Cerebellar cortex (tissue), 1 donor: ENCODE measurements at regions not wholly inside any gene's neighbourhood (a gene's known extent, or its start where the extent isn't known, plus 50 kb on each side); places are given as distances from the start of the nearest gene placed in this dataset.

Experiments
- DNase-seq: peaks from one replicate; pipeline ENCODE4 v3.0.0-alpha.2; 2015; ENCODE audit warnings: low spot score

- DNase-seq: no peak
These were observed 515.2 kb upstream of the SULF2 start for GRCh38 chr20:48300529-48300928.

- peak; percentile 16 for DNase-seq
These were observed 513.7 kb upstream of the SULF2 start for GRCh38 chr20:48298851-48299484.

GRCh38 chr20:48298433-48298832, 513.2 kb upstream of the SULF2 start:
- no peak for DNase-seq

- peak; percentile 15 for DNase-seq
These were observed 510.7 kb upstream of the SULF2 start for GRCh38 chr20:48295966-48296421.

DNA sequence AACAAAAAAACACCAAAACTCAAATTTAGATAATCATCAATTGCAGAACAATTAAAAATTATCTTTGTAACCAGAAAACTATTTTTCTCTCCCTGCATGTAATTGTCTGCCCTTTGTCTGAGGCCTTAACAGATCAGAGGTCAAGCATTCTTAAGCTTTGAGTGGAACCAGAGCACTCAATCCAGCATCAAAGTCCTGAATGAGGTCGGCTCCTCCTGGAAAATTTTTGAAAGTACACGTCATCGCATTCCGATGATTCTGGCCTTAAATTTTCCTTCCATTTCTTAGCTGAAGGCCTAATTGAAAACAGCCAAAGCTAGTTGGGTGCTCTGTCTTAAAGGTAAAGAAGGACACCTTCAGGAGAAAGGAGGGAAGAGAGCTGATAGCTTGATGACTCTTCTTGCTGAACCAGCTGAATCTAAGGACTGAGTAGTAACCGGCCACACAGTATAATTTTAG, 510.2 kb upstream of the SULF2 start:
- DNase-seq: peak; percentile 87

- DNase-seq: peak; percentile 66
These were observed 509.7 kb upstream of the SULF2 start for GRCh38 chr20:48294942-48295341.

DNA sequence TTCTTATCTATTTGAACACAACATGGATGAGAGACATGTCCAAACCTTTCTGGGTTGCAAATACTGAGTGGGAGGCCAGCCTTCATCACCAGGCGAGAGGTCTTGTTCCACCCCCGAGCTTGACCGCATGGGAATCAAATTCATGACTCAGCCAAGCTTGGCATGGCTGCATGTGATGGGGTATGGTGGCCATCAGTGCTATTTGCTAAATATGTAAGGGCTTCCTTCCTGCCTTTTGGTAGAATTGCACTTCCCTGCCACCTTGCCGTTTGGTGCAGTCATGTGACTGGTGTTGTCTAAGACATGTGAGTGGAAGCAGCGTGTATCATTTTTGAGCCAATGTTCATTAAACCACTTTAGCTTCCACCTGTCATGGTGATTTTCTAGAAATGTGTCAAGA, 508.9 kb upstream of the SULF2 start:
- no peak for DNase-seq

DNA sequence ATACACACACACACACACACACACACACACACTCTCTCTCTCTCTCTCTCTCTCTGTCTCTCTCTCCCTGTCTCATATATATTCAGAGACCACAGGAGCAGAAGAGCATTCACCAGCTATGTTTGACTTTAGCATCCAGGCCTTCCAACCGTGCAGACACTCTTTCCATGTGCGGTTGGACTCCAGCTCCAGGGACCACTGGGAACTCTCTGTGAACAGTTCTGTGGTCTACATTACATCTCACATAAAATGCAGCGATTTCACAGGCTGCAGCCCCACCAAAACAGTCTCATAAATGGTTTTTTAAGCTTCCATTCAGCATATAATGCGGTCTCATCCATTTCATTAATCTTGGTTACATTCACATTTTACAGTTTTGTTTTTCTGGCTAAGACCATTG, 508.4 kb upstream of the SULF2 start:
- no peak for DNase-seq

- DNase-seq: no peak
These were observed 507.5 kb upstream of the SULF2 start for GRCh38 chr20:48292806-48293205.

- DNase-seq: no peak
These were observed 506.6 kb upstream of the SULF2 start for GRCh38 chr20:48291896-48292295.

DNA sequence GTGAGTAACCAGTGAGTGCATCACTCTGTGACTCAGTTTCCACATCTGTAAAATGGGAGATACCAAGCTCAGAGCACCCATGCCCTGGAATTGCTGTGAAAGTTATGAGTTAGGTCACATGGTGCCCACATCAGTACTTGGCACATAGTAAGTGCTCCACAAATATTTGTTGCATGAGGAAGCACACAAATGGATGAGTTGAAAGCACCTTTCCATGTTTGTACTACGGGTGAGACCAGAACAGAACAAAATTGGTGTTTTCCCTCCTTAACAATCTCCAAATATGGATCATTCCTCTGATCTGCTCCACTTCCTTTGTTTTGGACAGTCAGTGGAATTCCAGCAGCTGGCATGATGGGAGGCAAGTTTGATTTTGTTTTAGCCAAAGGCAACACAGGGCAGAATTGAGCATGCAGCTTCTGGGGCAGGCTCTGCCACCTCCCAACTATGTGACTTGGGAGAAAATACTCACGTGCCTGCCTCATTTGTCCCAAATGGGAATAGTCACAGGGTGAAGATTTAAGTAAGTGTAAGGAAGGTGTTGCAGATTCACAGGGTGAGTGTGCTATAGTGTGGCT, 503.7 kb upstream of the SULF2 start:
- DNase-seq: no peak

DNA sequence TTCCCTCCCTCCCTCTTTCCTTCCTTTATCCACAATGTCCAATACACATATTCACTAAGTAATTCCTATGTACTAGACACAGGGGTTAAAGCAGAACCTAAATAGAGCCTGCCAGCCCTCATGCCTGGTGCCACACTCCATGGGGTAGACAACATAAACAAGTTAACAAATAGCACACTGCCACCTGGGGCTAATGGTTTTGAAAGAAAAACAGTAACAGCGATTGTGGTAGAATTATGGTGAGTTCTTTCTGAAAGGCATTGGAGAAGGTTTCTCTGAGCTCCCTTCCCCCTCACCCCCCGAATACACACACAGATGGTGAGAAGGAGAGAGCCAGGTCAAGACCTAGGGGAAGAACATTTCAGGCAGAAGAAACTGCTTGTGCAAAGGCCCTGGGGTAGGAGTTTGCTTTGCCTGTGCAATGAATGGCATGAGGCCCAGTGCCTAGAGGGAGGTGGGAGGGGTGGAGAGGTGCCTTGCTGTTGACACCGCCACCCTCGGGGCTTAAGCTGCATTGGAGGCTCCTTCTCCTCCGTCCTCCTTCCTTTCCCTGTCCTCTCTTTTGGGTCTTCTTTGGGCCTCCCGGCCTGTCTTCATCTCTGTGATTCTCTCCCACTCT, 502.4 kb upstream of the SULF2 start:
- no peak for DNase-seq

GRCh38 chr20:48287021-48287494, 501.8 kb upstream of the SULF2 start:
- no peak for DNase-seq

DNA sequence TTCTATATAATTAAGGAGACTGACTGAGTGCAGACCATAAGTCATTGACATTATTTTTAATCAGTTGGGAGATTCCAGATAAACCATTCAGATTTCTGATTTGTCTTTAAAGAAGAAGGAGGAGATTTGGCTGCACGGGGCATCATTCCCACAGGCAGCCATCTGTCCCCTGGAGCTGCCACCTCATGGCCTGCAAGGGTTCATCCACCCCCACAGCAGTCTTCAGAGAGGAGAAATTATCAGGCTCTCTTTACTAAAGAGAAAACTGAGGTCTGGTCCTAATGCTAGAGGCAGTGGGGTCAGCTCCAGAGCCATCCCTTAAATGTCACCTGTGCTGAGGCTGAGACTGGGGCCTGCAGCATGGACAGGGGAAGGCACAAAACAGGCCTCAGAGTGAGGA, 501.3 kb upstream of the SULF2 start:
- peak; percentile 56 for DNase-seq

GRCh38 chr20:48285656-48286055, 500.4 kb upstream of the SULF2 start:
- DNase-seq: no peak

GRCh38 chr20:48284837-48285236, 499.6 kb upstream of the SULF2 start:
- DNase-seq: no peak

GRCh38 chr20:48284315-48284714, 499.0 kb upstream of the SULF2 start:
- no peak for DNase-seq

- DNase-seq: no peak
These were observed 498.3 kb upstream of the SULF2 start for GRCh38 chr20:48283470-48284110.

DNA sequence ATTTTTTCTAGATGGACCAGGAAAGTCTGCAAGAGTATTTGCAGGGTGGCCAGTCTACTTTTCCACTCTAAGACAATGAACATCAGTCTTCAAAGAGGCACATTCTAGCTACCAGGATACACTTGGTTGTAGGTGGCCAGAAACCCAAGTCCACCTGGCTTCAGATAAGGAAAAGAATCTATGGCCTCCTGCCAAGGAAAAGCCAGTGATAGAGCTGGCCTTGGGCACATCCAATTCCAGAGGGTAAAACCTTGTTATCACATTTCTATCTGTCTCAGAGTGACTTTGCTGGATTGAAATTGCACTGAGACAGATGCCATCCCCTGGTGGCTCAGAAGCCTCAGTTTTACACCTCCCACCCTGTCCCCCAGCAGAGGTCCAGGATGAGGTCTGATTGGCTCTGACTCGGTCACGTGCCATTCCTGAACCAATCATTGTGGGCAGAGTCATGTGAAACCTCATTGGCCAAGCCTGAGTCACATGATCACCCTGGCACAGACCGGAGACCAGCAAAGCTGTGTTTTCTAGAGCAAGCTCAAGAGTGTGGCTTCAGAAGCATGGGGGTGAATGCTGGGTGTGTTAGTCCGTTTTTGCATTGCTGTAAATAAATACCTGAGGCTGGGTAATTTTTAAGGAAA, 497.4 kb upstream of the SULF2 start:
- no peak for DNase-seq

- DNase-seq: no peak
These were observed 496.2 kb upstream of the SULF2 start for GRCh38 chr20:48281501-48281900.

- DNase-seq: no peak
These were observed 493.7 kb upstream of the SULF2 start for GRCh38 chr20:48278961-48279481.

- DNase-seq: no peak
These were observed 492.0 kb upstream of the SULF2 start for GRCh38 chr20:48277266-48277665.
